ENCODE measurements at regions not wholly inside any gene's neighbourhood (a gene's known extent, or its start where the extent isn't known, plus 50 kb on each side); places are given as distances from the start of the nearest gene placed in this dataset.

GRCh38 chr13:110797230-110797877 lies 83.9 kb downstream of the ING1 start:
- no peak overlapping the region for H3K4me3 ChIP-seq (ENCODE audit: low read depth, low read length)
- TF ChIP-seq CTCF (IDR thresholded peaks at IDR 0.05; ENCODE audit: low read depth, low read length, missing control alignments), result no peak
- in situ Hi-C loops (cut with HindIII; ENCODE audit: low sequenced_read_pairs), result no loop called here
- DNase-seq (ENCODE audit: low read depth), result no peak

- TF ChIP-seq CTCF (IDR thresholded peaks at IDR 0.05; ENCODE audit: low read depth, low read length, missing control alignments), result no peak
- in situ Hi-C loops (cut with HindIII; ENCODE audit: low sequenced_read_pairs), result no loop called here
- no peak for DNase-seq (ENCODE audit: low read depth)
- no peak overlapping the region for H3K4me3 ChIP-seq (ENCODE audit: low read depth, low read length)
Measured at GRCh38 chr13:110798081-110798994, 84.8 kb downstream of the ING1 start.

- no peak for DNase-seq (ENCODE audit: low read depth)
- in situ Hi-C loops (cut with HindIII; ENCODE audit: low sequenced_read_pairs), result loop anchor here (25.0 kb wide), 1 partner anchor 187 kb away; the partner anchor contains the start of gene NAXD
- no peak overlapping the region for H3K4me3 ChIP-seq (ENCODE audit: low read depth, low read length)
- TF ChIP-seq CTCF (IDR thresholded peaks at IDR 0.05; ENCODE audit: low read depth, low read length, missing control alignments), result no peak
Measured at GRCh38 chr13:110799246-110800236, 86.0 kb downstream of the ING1 start.

DNA sequence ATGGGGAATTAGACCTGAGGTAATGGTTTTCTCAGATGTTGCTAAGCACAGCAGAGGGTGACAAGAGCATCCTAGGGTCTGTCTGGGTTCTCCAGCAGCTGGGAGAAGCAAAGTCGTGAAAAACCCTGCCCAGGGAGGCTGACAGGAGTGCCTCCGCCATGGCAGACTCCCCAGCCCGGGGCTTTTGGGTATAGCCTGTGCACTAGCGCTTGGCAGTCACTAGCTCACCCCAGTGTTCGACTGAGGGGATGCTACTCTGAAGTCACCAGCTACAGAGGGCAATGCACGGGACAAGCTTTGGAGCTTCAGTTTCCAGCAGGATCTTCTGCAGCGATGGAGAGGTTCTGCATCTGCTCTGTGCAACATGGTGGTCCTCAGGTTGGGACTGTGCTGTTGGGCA lies 87.5 kb downstream of the ING1 start:
- no peak for DNase-seq (ENCODE audit: low read depth)
- in situ Hi-C loops (cut with HindIII; ENCODE audit: low sequenced_read_pairs), result loop anchor here (25.0 kb wide), 1 partner anchor 189 kb away; the partner anchor contains the start of gene NAXD
- no peak for TF ChIP-seq CTCF (IDR thresholded peaks at IDR 0.05; ENCODE audit: low read depth, low read length, missing control alignments)
- no peak overlapping the region for H3K4me3 ChIP-seq (ENCODE audit: low read depth, low read length)

DNA sequence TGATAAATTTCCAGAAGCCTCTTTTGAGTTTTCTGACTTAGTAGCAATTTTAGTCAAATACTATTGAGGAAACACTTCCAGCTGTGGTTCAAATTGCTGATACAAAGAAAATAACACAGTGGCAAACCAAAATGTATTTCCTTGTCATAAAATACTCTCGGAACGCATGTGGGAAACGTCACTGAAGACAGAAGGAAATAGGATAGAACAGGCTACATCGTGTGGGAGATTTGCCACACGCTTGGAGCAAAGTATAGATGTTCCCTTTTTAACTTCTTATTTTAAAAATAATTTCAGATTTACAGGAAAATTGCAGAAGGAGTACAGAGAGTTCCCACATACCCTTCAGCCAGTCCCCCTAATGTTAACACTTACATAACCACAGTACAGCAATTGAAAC lies 88.8 kb downstream of the ING1 start:
- H3K4me3 ChIP-seq (ENCODE audit: low read depth, low read length), result no peak overlapping the region
- in situ Hi-C loops (cut with HindIII; ENCODE audit: low sequenced_read_pairs), result loop anchor here (25.0 kb wide), 1 partner anchor 190 kb away; the partner anchor contains the start of gene NAXD
- TF ChIP-seq CTCF (IDR thresholded peaks at IDR 0.05; ENCODE audit: low read depth, low read length, missing control alignments), result no peak
- DNase-seq (ENCODE audit: low read depth), result no peak

DNA sequence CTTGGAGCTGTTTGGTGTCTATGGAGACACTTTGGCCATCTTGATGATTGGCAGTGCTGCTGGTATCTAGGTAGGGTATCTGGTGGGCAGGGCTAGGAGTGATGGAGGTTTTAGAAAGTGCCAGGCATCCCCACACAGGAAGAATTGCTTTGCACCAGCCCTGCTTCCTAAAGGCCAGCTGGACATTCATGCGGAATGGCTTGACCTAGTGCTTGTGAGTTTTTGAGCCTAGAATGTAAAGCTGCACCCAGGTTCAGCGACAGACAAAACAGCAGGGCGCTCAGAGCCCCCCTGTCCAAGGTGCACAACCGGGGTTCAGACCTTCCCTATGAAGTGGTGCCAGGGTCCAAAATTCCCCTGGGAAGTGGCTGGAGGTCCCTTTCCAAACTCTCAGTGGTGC lies 93.1 kb downstream of the ING1 start:
- no peak overlapping the region for H3K4me3 ChIP-seq (ENCODE audit: low read depth, low read length)
- in situ Hi-C loops (cut with HindIII; ENCODE audit: low sequenced_read_pairs), result loop anchor here (25.0 kb wide), 1 partner anchor 194 kb away; the partner anchor contains the start of gene NAXD
- no peak for DNase-seq (ENCODE audit: low read depth)
- TF ChIP-seq CTCF (IDR thresholded peaks at IDR 0.05; ENCODE audit: low read depth, low read length, missing control alignments), result no peak
